HG02884 (cell line): ENCODE measurements at regions not wholly inside any gene's neighbourhood (a gene's known extent, or its start where the extent isn't known, plus 50 kb on each side); places are given as distances from the start of the nearest gene placed in this dataset.
"Not testable (repeated sequence)": the region's sequence is repeated elsewhere in the genome, so short reads cannot be mapped to it uniquely, and the experiment has no call there.

ENCODE experiments used
- ATAC-seq: cut with Tn5 transposase; IDR thresholded peaks from one replicate; pipeline ENCODE4 v1.9.1; 2021; ENCODE audit warnings: mild to moderate bottlenecking, moderate library complexity; ENCODE audit not compliant: unreplicated experiment

GRCh38 chr6:25150863-25151262, 128.3 kb upstream of the CARMIL1 start:
- no peak for ATAC-seq

- ATAC-seq: no peak
Measured at GRCh38 chr6:25153079-25153478, 126.1 kb upstream of the CARMIL1 start.

GRCh38 chr6:25154034-25154596, 125.1 kb upstream of the CARMIL1 start:
- ATAC-seq: no peak

GRCh38 chr6:25155211-25155610, 124.0 kb upstream of the CARMIL1 start:
- no peak for ATAC-seq

- ATAC-seq: no peak
Measured at GRCh38 chr6:25156123-25156522, 123.1 kb upstream of the CARMIL1 start.

GRCh38 chr6:25157183-25157582, 122.0 kb upstream of the CARMIL1 start:
- no peak for ATAC-seq

GRCh38 chr6:25157842-25158241, 121.3 kb upstream of the CARMIL1 start:
- no peak for ATAC-seq

GRCh38 chr6:25160134-25160533, 119.0 kb upstream of the CARMIL1 start:
- not testable (repeated sequence) for ATAC-seq

GRCh38 chr6:25165177-25165576, 114.0 kb upstream of the CARMIL1 start:
- ATAC-seq: no peak

GRCh38 chr6:25165800-25166199, 113.4 kb upstream of the CARMIL1 start:
- ATAC-seq: no peak

- no peak for ATAC-seq
Measured at GRCh38 chr6:25166955-25167748, 112.0 kb upstream of the CARMIL1 start.

GRCh38 chr6:25167961-25168360, 111.2 kb upstream of the CARMIL1 start:
- ATAC-seq: no peak

GRCh38 chr6:25168637-25169036, 110.5 kb upstream of the CARMIL1 start:
- no peak for ATAC-seq

GRCh38 chr6:25169553-25169952, 109.6 kb upstream of the CARMIL1 start:
- ATAC-seq: no peak

- ATAC-seq: no peak
Measured at GRCh38 chr6:25169961-25170360, 109.2 kb upstream of the CARMIL1 start.

- ATAC-seq: no peak
Measured at GRCh38 chr6:25170640-25171039, 108.5 kb upstream of the CARMIL1 start.

- ATAC-seq: no peak
Measured at GRCh38 chr6:25171301-25171700, 107.9 kb upstream of the CARMIL1 start.

- no peak for ATAC-seq
Measured at GRCh38 chr6:25172819-25173218, 106.4 kb upstream of the CARMIL1 start.

GRCh38 chr6:25173246-25173645, 105.9 kb upstream of the CARMIL1 start:
- no peak for ATAC-seq

GRCh38 chr6:25173951-25174474, 105.2 kb upstream of the CARMIL1 start:
- no peak for ATAC-seq

- no peak for ATAC-seq
Measured at GRCh38 chr6:25174678-25175077, 104.5 kb upstream of the CARMIL1 start.

GRCh38 chr6:25175196-25175595, 104.0 kb upstream of the CARMIL1 start:
- no peak for ATAC-seq
